ENCODE measurements at regions not wholly inside any gene's neighbourhood (a gene's known extent, or its start where the extent isn't known, plus 50 kb on each side); places are given as distances from the start of the nearest gene placed in this dataset.

- Histone ChIP-seq H3K9me2 (replicated peaks; ENCODE audit: insufficient read depth, low read length) (no peaks in the 10 kb centered on the region; the same call in 1 of the 2 replicates), H3K4me2 (ENCODE audit: low read depth, low read length, poor library complexity, severe bottlenecking) (no peak overlapping the region), H3K9ac (ENCODE audit: low read length) (no peak overlapping the region), H3K9me3 (ENCODE audit: insufficient read depth, low read length) (no peaks in the 10 kb centered on the region), H4K20me1 (ENCODE audit: low read depth, low read length) (no peaks in the 10 kb centered on the region), H3K27ac (ENCODE audit: low read depth, low read length) (no peak overlapping the region), H3K79me2 (ENCODE audit: insufficient read depth, low read length) (no peaks in the 10 kb centered on the region), H3F3A (ENCODE audit: insufficient read depth) (no peaks in the 10 kb centered on the region), H3K27me3 (ENCODE audit: low read length) (no peaks in the 10 kb centered on the region), H3K36me3 (ENCODE audit: low read length) (no peaks in the 10 kb centered on the region), H3K4me3 (ENCODE audit: insufficient read depth, low read length, poor library complexity, severe bottlenecking) (no peak overlapping the region), H2AFZ (ENCODE audit: low read depth, low read length, severe bottlenecking) (no peak overlapping the region)
- TF ChIP-seq, protein P1, sequence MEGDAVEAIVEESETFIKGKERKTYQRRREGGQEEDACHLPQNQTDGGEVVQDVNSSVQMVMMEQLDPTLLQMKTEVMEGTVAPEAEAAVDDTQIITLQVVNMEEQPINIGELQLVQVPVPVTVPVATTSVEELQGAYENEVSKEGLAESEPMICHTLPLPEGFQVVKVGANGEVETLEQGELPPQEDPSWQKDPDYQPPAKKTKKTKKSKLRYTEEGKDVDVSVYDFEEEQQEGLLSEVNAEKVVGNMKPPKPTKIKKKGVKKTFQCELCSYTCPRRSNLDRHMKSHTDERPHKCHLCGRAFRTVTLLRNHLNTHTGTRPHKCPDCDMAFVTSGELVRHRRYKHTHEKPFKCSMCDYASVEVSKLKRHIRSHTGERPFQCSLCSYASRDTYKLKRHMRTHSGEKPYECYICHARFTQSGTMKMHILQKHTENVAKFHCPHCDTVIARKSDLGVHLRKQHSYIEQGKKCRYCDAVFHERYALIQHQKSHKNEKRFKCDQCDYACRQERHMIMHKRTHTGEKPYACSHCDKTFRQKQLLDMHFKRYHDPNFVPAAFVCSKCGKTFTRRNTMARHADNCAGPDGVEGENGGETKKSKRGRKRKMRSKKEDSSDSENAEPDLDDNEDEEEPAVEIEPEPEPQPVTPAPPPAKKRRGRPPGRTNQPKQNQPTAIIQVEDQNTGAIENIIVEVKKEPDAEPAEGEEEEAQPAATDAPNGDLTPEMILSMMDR (IDR thresholded peaks at IDR 0.05; ENCODE audit: insufficient read depth, low read length, poor library complexity, severe bottlenecking): no peak
- TF ChIP-seq EZH2phosphoT487 (conservative IDR thresholded peaks at IDR 0.05; ENCODE audit: low read length): no peak
Observed at GRCh38 chr12:105910030-105910429, 228.7 kb downstream of the NUAK1 start.

- Histone ChIP-seq H3K9ac (ENCODE audit: low read length) (no peak overlapping the region), H4K20me1 (ENCODE audit: low read depth, low read length) (no peaks in the 10 kb centered on the region), H3K4me2 (ENCODE audit: low read depth, low read length, poor library complexity, severe bottlenecking) (no peak overlapping the region), H2AFZ (ENCODE audit: low read depth, low read length, severe bottlenecking) (no peak overlapping the region), H3K4me3 (ENCODE audit: insufficient read depth, low read length, poor library complexity, severe bottlenecking) (no peak overlapping the region), H3K79me2 (ENCODE audit: insufficient read depth, low read length) (no peaks in the 10 kb centered on the region), H3K27ac (ENCODE audit: low read depth, low read length) (no peak overlapping the region), H3K9me2 (replicated peaks; ENCODE audit: insufficient read depth, low read length) (no peaks in the 10 kb centered on the region; the same call in 1 of the 2 replicates), H3K36me3 (ENCODE audit: low read length) (no peaks in the 10 kb centered on the region), H3K27me3 (ENCODE audit: low read length) (no peaks in the 10 kb centered on the region), H3K9me3 (ENCODE audit: insufficient read depth, low read length) (no peaks in the 10 kb centered on the region), H3F3A (ENCODE audit: insufficient read depth) (no peaks in the 10 kb centered on the region)
- TF ChIP-seq, protein P1 (IDR thresholded peaks at IDR 0.05; ENCODE audit: insufficient read depth, low read length, poor library complexity, severe bottlenecking): no peak
- no peak for TF ChIP-seq EZH2phosphoT487 (conservative IDR thresholded peaks at IDR 0.05; ENCODE audit: low read length)
Observed at GRCh38 chr12:105911966-105912365, 226.8 kb downstream of the NUAK1 start.

DNA sequence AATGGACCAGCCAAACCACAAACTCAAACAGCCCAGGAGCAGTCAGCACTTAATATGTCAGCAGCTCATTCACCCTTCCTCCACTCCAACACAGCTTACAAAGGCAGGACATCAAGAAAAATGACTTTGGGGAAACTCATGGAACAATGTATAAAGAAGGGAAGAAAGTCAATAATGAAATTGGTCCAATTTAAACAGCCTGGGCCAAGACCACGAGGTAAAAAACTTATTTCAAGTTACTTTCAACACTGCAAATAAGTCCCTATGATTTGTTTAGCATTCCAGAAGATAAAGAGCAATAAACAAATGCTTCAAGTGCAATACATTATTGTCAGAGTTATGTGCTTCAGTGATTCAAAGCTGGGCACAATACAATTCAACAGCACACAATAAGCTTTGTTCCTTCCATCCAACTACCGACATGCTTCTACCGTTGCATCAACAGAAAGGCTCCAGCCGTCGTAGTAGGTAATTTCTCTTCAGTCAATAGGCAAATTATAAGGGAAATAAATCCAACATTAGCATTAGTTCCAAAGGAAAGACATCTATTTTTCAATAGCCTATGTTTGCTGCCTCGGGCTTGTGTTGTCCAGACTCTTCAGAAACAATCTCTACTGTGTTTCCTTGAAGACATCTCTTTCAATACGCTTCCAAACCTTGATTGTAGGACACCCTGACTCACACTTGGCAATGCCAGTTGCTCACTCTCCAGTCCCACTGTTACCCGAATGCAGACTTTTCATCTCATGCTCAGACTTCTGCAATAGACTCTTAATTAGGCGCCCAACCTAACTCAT is 225.7 kb downstream of the NUAK1 start:
- Histone ChIP-seq H3K4me3 (ENCODE audit: insufficient read depth, low read length, poor library complexity, severe bottlenecking) (no peak overlapping the region), H3K9ac (ENCODE audit: low read length) (no peak overlapping the region), H4K20me1 (ENCODE audit: low read depth, low read length) (no peaks in the 10 kb centered on the region), H2AFZ (ENCODE audit: low read depth, low read length, severe bottlenecking) (no peak overlapping the region), H3K4me2 (ENCODE audit: low read depth, low read length, poor library complexity, severe bottlenecking) (no peak overlapping the region), H3K79me2 (ENCODE audit: insufficient read depth, low read length) (no peaks in the 10 kb centered on the region), H3F3A (ENCODE audit: insufficient read depth) (no peaks in the 10 kb centered on the region), H3K27me3 (ENCODE audit: low read length) (no peaks in the 10 kb centered on the region), H3K27ac (ENCODE audit: low read depth, low read length) (no peak overlapping the region), H3K36me3 (ENCODE audit: low read length) (no peaks in the 10 kb centered on the region), H3K9me3 (ENCODE audit: insufficient read depth, low read length) (no peaks in the 10 kb centered on the region), H3K9me2 (replicated peaks; ENCODE audit: insufficient read depth, low read length) (no peaks in the 10 kb centered on the region; the same call in 1 of the 2 replicates)
- no peak for TF ChIP-seq EZH2phosphoT487 (conservative IDR thresholded peaks at IDR 0.05; ENCODE audit: low read length)
- TF ChIP-seq, protein P1 (IDR thresholded peaks at IDR 0.05; ENCODE audit: insufficient read depth, low read length, poor library complexity, severe bottlenecking): no peak
